IMR-90 (cell line): ENCODE measurements at regions not wholly inside any gene's neighbourhood (a gene's known extent, or its start where the extent isn't known, plus 50 kb on each side); places are given as distances from the start of the nearest gene placed in this dataset.

Source experiments
- ATAC-seq: fragments of 200-7000 bp; cut with Tn5 transposase; 2 replicates; pipeline ENCODE4 v1.9.1; 2020; ENCODE audit warnings: low read depth, mild to moderate bottlenecking, moderate library complexity
- BruUV-seq: library from RNA; stranded (reverse); fragments of 400-500 nt; replicated peaks from 2 replicates; lab custom pipeline; 2021; lab: Mats Ljungman, UMichigan
- CTCF ChIA-PET: fragments of 300-600 bp; formaldehyde crosslinking; extraction: SDS; loops from one replicate; lab custom pipeline; 2021; ENCODE audit warnings: antibody characterized with exemption; lab: Yijun Ruan, JAX
- POLR2A ChIA-PET: fragments of 300-600 bp; sonication (Branson Sonifier 250); formaldehyde crosslinking; loops from one replicate; lab custom pipeline; 2022; ENCODE audit warnings: antibody characterized with exemption; ENCODE audit not compliant: unreplicated experiment; lab: Charles Lee
- DNase-seq: peaks from one replicate; pipeline ENCODE4 v3.0.0; 2013
- H2AFZ ChIP-seq: replicated peaks from 2 replicates; pipeline ENCODE3; 2013; ENCODE audit warnings: low read length, mild to moderate bottlenecking; ENCODE audit not compliant: poor library complexity
- H2AK5ac ChIP-seq: 2 replicates; pipeline ENCODE4 v1.6.1; 2013; ENCODE audit warnings: low read depth, low read length, inconsistent platforms
- H2AK9ac ChIP-seq: replicated peaks from 2 replicates; pipeline ENCODE3; 2013; ENCODE audit warnings: mild to moderate bottlenecking, low read depth, low read length, moderate library complexity; ENCODE audit not compliant: poor library complexity
- H2BK120ac ChIP-seq: 2 replicates; pipeline ENCODE4 v1.6.1; 2013; ENCODE audit warnings: low read depth, low read length, inconsistent platforms
- H2BK15ac ChIP-seq: 3 replicates; pipeline ENCODE4 v1.6.1; 2013; ENCODE audit warnings: low read depth, low read length, inconsistent platforms
- H2BK20ac ChIP-seq: 2 replicates; pipeline ENCODE4 v1.6.1; 2013; ENCODE audit warnings: low read depth, mild to moderate bottlenecking, inconsistent platforms, low read length, moderate library complexity
- H2BK5ac ChIP-seq: 2 replicates; pipeline ENCODE4 v1.6.1; 2013; ENCODE audit warnings: mild to moderate bottlenecking, low read depth, low read length, inconsistent platforms; ENCODE audit not compliant: poor library complexity, severe bottlenecking
- H3K14ac ChIP-seq: replicated peaks from 2 replicates; pipeline ENCODE4 v1.6.1; 2013; ENCODE audit warnings: low read depth, low read length, inconsistent platforms
- H3K18ac ChIP-seq: 2 replicates; pipeline ENCODE4 v1.6.1; 2013; ENCODE audit warnings: low read depth, low read length, control low read depth
- H3K23ac ChIP-seq: 2 replicates; pipeline ENCODE4 v1.6.1; 2013; ENCODE audit warnings: low read depth, low read length, inconsistent platforms
- H3K27ac ChIP-seq: 2 replicates; pipeline ENCODE4 v1.5.1; 2013; ENCODE audit warnings: mild to moderate bottlenecking, control low read depth, low read length; ENCODE audit not compliant: insufficient read depth
- H3K27me3 ChIP-seq: 2 replicates; pipeline ENCODE4 v1.6.1; 2013; ENCODE audit warnings: low read length; ENCODE audit not compliant: control insufficient read depth, insufficient read depth
- H3K36me3 ChIP-seq: 2 replicates; pipeline ENCODE4 v1.6.1; 2013; ENCODE audit warnings: low read length, mixed read lengths; ENCODE audit not compliant: control insufficient read depth, insufficient read depth
- H3K4ac ChIP-seq: 2 replicates; pipeline ENCODE4 v1.6.1; 2013; ENCODE audit warnings: low read depth, low read length, inconsistent platforms
- H3K4me1 ChIP-seq: 2 replicates; pipeline ENCODE4 v1.6.1; 2013; ENCODE audit warnings: low read length, mixed read lengths; ENCODE audit not compliant: control insufficient read depth, insufficient read depth
- H3K4me2 ChIP-seq: 2 replicates; pipeline ENCODE4 v1.6.1; 2013; ENCODE audit warnings: low read depth, mild to moderate bottlenecking, control low read depth, low read length, moderate library complexity
- H3K4me3 ChIP-seq: 2 replicates; pipeline ENCODE4 v1.5.1; 2013; ENCODE audit warnings: low read depth, mild to moderate bottlenecking, control low read depth, low read length, moderate library complexity; ENCODE audit not compliant: insufficient read depth
- H3K56ac ChIP-seq: 2 replicates; pipeline ENCODE4 v1.6.1; 2013; ENCODE audit warnings: low read length, inconsistent platforms; ENCODE audit not compliant: insufficient read depth; ENCODE audit errors: extremely low read depth
- H3K79me1 ChIP-seq, 2 experiments: 2 replicates each; pipeline ENCODE4 v1.6.1; 2013; ENCODE audit warnings: low read length in 2 of 2, inconsistent platforms in 1 of 2, low read depth in 1 of 2
- H3K9ac ChIP-seq: 2 replicates; pipeline ENCODE4 v1.6.1; 2013; ENCODE audit warnings: low read depth, low read length, control low read depth
- H3K9me1 ChIP-seq: 2 replicates; pipeline ENCODE4 v1.6.1; 2013; ENCODE audit warnings: low read length, inconsistent platforms; ENCODE audit not compliant: insufficient read depth
- H3K9me3 ChIP-seq: 2 replicates; pipeline ENCODE4 v1.6.1; 2013; ENCODE audit warnings: low read length; ENCODE audit not compliant: control insufficient read depth, insufficient read depth
- H4K20me1 ChIP-seq: 2 replicates; pipeline ENCODE4 v1.6.1; 2013; ENCODE audit warnings: low read length, inconsistent platforms; ENCODE audit not compliant: insufficient read depth
- H4K5ac ChIP-seq: 2 replicates; pipeline ENCODE4 v1.6.1; 2013; ENCODE audit warnings: mild to moderate bottlenecking, low read depth, low read length, control low read depth
- H4K8ac ChIP-seq, 2 experiments: 2 replicates each; pipeline ENCODE4 v1.6.1; 2013; ENCODE audit warnings: low read depth in 2 of 2, low read length in 2 of 2, control low read depth in 1 of 2, inconsistent platforms in 1 of 2
- H4K91ac ChIP-seq: 2 replicates; pipeline ENCODE4 v1.6.1; 2013; ENCODE audit warnings: low read depth, low read length, inconsistent platforms; ENCODE audit not compliant: insufficient read depth
- CHD1 ChIP-seq: IDR thresholded peaks from 2 replicates; pipeline ENCODE4 v1.6.1; 2012; ENCODE audit warnings: low read depth, low read length, improper control_type of control experiment
- ELK1 ChIP-seq: fragments of 150-350 bp; IDR thresholded peaks from 2 replicates; pipeline ENCODE4 v1.6.1; 2016; ENCODE audit warnings: low read depth, mild to moderate bottlenecking, low read length, moderate library complexity, borderline replicate concordance
- MAFK ChIP-seq: IDR thresholded peaks from 2 replicates; pipeline ENCODE4 v1.6.1; 2012; ENCODE audit warnings: low read depth, low read length, improper control_type of control experiment
- NFE2L2 ChIP-seq: fragments of 150-350 bp; IDR thresholded peaks from 2 replicates; pipeline ENCODE4 v1.6.1; 2016; ENCODE audit warnings: low read depth, mild to moderate bottlenecking, low read length
- POLR2A ChIP-seq: IDR thresholded peaks from 2 replicates; pipeline ENCODE4 v1.6.1; 2012; ENCODE audit warnings: mild to moderate bottlenecking, low read depth, low read length
- RCOR1 ChIP-seq: IDR thresholded peaks from 2 replicates; pipeline ENCODE4 v1.6.1; 2012; ENCODE audit warnings: mild to moderate bottlenecking, low read length, improper control_type of control experiment; ENCODE audit not compliant: insufficient replicate concordance
- WGBS, 2 experiments: methylation state at CpG; one replicate each; pipeline versions ENCODE4 v1.1.5 to v1.1.7; 2013; ENCODE audit warnings: missing lambda C conversion rate in 2 of 2; ENCODE audit not compliant: insufficient read length in 1 of 2; ENCODE audit errors: extremely low coverage in 2 of 2; 5-methylcytosine and 5-hydroxymethylcytosine counted together
- dilution Hi-C: fragments of 300-500 bp; cut with HindIII; formaldehyde crosslinking; loops from one replicate; pipeline ENCODE4 v1.14.3; 2018; ENCODE audit warnings: low sequenced_read_pairs; ENCODE audit not compliant: unreplicated experiment
- in situ Hi-C: fragments of 300-500 bp; cut with MboI; formaldehyde crosslinking; loops from 3 replicates; pipeline ENCODE4 v1.14.3; 2019; ENCODE audit warnings: low sequenced_read_pairs, inconsistent platforms, mixed read lengths
- intact Hi-C: fragments of 100-400 bp; cut with micrococcal nuclease; formaldehyde crosslinking; loops from 2 replicates; pipeline ENCODE4 v1.10.0; 2022

GRCh38 chr3:106172101-106172500 is 303.3 kb upstream of the CBLB start:
- Histone ChIP-seq H4K20me1 (no peaks in the 10 kb centered on the region), H3K36me3 (no peaks in the 10 kb centered on the region), H3K4me2 (no peak overlapping the region), H3K4me1 (no peaks in the 10 kb centered on the region), H4K91ac (no peak overlapping the region), H4K8ac (no peak overlapping the region), H2AK5ac (no peak overlapping the region), H3K9me1 (no peaks in the 10 kb centered on the region), H2AK9ac (no peak overlapping the region), H3K4me3 (no peak overlapping the region), H2BK20ac (no peak overlapping the region), H3K56ac (no peak overlapping the region), H4K5ac (no peak overlapping the region), H2BK15ac (no peak overlapping the region), H3K18ac (no peak overlapping the region), H3K9me3 (no peaks in the 10 kb centered on the region), H2BK120ac (no peak overlapping the region), H3K4ac (no peak overlapping the region), H3K14ac (no peak overlapping the region), H2BK5ac (no peak overlapping the region), H3K27ac (no peak overlapping the region), H2AFZ (no peak overlapping the region), H3K9ac (no peak overlapping the region), H3K27me3 (no peaks in the 10 kb centered on the region), H3K23ac (no peak overlapping the region), H3K79me1 (no peaks in the 10 kb centered on the region)
- ATAC-seq (no peak), DNase-seq (no peak)
- POLR2A ChIA-PET, result no interaction called here
- no CpG with 5 or more reads among the region's 4 CpGs for WGBS, 2 experiments
- no TSS peak for BruUV-seq
- CTCF ChIA-PET, result no interaction called here
- in situ Hi-C loops, result no loop called here
- intact Hi-C loops, result no loop called here
- TF ChIP-seq CHD1 (no peak), POLR2A (no peak), MAFK (no peak), ELK1 (no peak), RCOR1 (no peak), NFE2L2 (no peak)
- dilution Hi-C loops, result no loop called here
